ENCODE measurements at regions not wholly inside any gene's neighbourhood (a gene's known extent, or its start where the extent isn't known, plus 50 kb on each side); places are given as distances from the start of the nearest gene placed in this dataset.
"Not testable (repeated sequence)": the region's sequence is repeated elsewhere in the genome, so short reads cannot be mapped to it uniquely, and the experiment has no call there.

DNA sequence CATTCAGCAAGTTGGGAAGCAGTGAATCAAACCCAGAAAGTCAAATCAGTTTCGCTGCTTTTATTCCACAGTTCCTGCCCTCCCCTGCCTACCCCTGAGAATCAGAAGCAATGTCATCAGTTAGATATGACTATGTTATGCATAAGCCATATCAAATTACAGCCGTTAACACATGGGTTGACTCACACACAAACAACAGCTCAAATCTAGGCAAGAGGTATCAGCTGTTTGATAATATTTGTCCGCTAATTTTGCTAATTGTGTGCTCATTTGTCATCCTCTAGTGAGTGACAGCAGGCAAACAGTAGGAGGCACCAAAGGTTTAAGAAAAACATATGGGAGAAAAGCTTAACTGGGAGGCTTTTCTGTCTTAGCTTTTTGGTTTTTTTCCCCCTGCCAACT, 327.4 kb upstream of the CCL2 start:
- ATAC-seq (ENCODE audit: poor library complexity) (no peak), DNase-seq (no peak)
- intact Hi-C loops (cut with DNase I), result loop anchor here (2.0 kb wide), 1 partner anchor 219 kb away; no protein-coding TSS in a partner anchor

GRCh38 chr17:33929181-33929724, 325.8 kb upstream of the CCL2 start:
- DNase-seq, result no peak
- intact Hi-C loops (cut with DNase I), result no loop called here
- ATAC-seq (ENCODE audit: poor library complexity), result no peak

GRCh38 chr17:33931148-33931814, 323.8 kb upstream of the CCL2 start:
- ATAC-seq (ENCODE audit: poor library complexity), result peak; percentile 58
- intact Hi-C loops (cut with DNase I); DNase-seq: not testable (repeated sequence)

- ATAC-seq (ENCODE audit: poor library complexity) (no peak), DNase-seq (no peak)
- intact Hi-C loops (cut with DNase I), result no loop called here
These were observed 322.1 kb upstream of the CCL2 start for GRCh38 chr17:33932996-33933395.

GRCh38 chr17:33933576-33933975, 321.5 kb upstream of the CCL2 start:
- intact Hi-C loops (cut with DNase I), result no loop called here
- DNase-seq, result no peak
- ATAC-seq (ENCODE audit: poor library complexity), result no peak

GRCh38 chr17:33934696-33935095, 320.4 kb upstream of the CCL2 start:
- DNase-seq, result no peak
- no peak for ATAC-seq (ENCODE audit: poor library complexity)
- intact Hi-C loops (cut with DNase I), result no loop called here

DNA sequence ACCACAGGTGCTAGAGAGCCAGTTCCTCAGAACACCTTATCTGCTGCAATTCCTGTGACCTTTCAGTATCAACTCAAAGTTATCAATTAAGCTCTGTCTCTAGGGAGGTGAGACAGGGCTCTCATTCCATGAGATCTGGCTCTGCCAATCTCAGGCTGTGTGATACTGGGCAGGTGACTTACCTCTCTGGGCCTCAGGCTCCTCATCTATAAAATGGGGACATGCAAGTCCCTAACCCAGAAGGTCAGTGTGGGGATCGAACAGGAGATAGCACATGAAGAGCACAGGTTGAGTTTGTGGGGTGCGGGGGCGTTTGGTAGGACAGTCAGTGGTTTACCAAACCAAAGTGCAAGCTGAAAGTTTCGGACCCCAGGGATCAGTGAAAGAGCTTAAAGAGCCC, 319.3 kb upstream of the CCL2 start:
- ATAC-seq (ENCODE audit: poor library complexity) (no peak), DNase-seq (no peak)
- intact Hi-C loops (cut with DNase I), result no loop called here

DNA sequence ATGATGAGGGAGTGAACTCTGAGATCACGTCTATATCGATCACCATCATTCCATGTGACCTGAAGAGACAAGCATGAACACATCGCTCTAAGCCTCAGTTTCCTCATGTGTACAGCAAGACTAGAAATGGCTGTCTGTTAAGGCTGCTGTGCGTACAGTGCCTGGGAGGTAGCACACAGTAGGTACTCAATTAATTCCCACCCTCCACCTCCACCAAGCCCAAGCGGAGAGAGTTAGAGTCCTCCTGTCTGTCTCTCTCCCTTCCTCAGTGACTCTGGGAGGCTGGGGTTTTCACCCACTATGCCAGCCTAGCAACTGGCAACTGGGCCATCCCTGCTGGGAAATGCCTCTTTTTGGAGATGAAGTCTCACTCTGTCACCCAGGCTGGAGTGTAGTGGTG, 318.3 kb upstream of the CCL2 start:
- no peak for DNase-seq
- ATAC-seq (ENCODE audit: poor library complexity), result no peak

DNA sequence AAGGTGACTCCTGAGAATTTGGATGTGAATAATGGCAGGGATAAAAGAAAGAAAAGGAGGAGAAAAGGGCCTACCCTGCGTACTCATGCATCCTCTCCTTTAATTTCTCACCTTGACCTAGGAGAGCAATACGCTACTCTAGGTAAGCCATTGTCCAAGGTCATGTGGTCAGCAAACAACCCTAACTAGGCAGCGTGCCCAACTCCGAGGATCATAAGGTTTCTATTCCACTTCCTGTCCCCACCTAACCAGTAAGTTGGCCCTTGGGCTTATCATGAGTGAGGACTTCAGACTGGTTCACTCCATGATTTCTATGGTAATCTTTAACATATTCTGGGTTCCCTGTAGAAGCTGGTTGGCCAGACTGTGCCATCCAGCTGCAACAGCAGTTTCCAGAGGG, 315.1 kb upstream of the CCL2 start:
- DNase-seq (no peak), ATAC-seq (ENCODE audit: poor library complexity) (no peak)
- intact Hi-C loops (cut with DNase I), result no loop called here

More for the DNA sequence above, 318.3 kb upstream of the CCL2 start:
- intact Hi-C loops (cut with DNase I), result no loop called here

- DNase-seq (peak; percentile 66), ATAC-seq (ENCODE audit: poor library complexity) (peak; percentile 89)
- intact Hi-C loops (cut with DNase I), result no loop called here
These were observed 314.2 kb upstream of the CCL2 start for GRCh38 chr17:33940769-33941370.

DNA sequence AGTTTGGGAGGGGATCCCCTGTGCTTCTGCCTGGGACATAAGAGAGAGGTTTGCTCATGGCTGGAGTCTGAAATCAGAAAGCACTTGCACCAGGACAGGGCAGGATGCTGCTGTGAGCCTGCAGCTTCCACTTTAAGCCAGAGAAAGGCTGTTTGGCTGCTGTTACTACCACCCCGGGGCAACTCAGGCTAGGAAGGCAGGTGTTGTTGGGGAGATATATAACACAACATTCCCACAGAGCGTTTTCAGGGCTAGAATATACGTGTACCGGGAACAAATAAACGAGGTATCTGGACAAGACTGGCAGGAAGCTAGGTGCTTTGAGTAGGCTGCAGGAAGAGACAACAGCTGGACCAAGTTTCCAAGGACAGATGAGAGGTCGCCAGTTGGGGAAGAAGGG, 313.3 kb upstream of the CCL2 start:
- intact Hi-C loops (cut with DNase I), result no loop called here
- ATAC-seq (ENCODE audit: poor library complexity), result no peak
- DNase-seq, result no peak

DNA sequence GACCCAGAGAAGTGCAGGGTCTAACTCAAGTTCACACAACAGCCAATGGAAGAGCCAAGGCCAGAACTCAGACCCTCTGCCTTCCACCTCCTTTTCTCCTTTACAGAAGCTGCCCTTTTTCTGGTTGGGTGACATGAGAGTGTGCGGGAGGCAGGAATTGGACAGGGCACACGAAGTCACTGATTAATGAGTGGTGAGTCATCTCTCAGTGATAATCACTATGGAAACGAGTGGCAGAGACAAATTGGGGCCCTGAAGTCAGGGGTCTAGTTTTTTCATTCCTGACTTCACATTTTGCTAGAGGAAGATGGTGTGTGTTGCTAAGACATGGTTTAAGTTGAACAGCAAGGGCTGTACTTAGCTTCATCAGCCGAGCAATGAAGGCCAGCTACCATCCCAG, 312.7 kb upstream of the CCL2 start:
- ATAC-seq (ENCODE audit: poor library complexity) (no peak), DNase-seq (no peak)
- intact Hi-C loops (cut with DNase I), result no loop called here

GRCh38 chr17:33944412-33944811, 310.7 kb upstream of the CCL2 start:
- DNase-seq (no peak), ATAC-seq (ENCODE audit: poor library complexity) (no peak)
- intact Hi-C loops (cut with DNase I), result no loop called here

DNA sequence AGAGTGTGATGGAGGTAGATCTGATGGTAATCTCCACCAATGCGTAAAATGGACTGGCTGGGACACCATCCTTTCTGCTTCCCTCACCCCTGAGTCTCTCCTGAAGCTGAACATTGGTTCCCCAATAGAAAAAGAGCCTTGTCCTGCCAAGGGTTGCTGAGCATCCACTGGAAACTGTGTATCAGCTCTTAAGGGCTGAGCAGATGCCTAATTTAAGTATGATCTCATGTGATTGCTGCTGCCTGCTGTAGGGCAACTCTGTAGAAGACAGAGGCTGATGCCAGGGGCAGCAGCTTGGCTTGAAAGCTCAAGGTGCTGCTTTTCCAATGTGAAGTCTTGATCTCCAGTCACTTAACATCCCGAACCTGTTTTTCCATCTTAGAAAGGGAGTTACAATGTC, 310.3 kb upstream of the CCL2 start:
- DNase-seq, result no peak
- intact Hi-C loops (cut with DNase I), result no loop called here
- ATAC-seq (ENCODE audit: poor library complexity), result no peak

DNA sequence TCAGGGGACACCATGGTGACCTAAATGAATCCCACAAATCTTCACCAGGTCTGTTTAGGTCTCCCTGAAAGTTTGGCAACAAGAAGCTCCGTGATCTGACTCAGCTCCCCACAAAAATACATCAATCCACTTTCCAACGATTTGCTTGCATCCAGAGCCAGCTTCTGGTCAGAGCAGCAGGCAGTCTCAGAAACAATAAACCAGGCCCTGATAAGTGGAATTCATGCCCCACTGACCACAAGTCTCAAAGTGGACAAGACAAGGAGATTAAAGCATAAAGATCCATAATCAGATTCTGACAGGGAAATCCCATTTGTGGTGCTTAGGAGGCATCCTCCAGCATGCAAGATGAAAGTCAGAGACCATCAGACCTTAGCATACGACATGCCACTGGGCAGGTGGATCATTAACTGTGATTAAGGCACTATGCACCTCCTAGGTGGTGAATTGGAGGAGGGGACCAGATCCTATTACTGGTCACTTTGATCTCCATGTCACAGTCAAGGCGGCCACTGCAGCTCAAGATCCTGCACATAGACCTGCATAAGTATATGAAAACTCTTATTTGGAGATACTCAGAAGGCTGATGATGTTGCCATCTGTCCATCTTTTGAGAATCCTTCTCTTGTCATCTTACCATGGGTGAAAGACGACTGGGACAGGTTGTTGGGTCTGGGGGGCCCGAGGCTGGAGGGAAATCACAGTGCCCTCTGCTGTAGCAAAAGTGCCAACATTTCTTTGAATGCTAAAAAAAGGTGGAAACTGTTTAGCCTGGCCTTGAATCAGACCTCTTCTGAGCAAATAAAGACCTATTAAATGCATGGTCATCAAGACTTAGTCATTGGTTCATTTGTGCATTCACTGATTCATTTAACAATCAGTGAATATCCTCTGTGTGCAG, 309.2 kb upstream of the CCL2 start:
- DNase-seq (no peak), ATAC-seq (ENCODE audit: poor library complexity) (no peak)
- intact Hi-C loops (cut with DNase I), result no loop called here

DNA sequence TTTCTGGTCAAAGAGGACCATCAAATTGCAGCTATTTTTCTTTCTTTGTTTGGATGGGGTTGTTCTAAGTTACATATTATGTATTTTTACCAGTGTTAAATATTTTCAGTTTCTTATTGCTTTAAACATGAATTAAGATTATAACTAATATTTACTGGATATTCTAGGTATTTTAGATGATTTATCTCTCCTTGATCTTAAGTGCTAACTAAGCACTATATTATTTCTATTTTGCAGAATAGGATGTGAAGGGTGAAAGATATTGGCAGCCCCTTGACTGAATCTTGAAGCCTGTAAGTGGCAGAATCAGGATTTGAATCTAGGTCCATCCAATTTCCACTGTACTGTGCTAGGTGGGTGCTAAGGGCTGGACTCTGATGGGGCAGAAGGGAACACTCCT, 307.3 kb upstream of the CCL2 start:
- DNase-seq (no peak), ATAC-seq (ENCODE audit: poor library complexity) (no peak)

GRCh38 chr17:33948309-33948708, 306.8 kb upstream of the CCL2 start:
- ATAC-seq (ENCODE audit: poor library complexity) (no peak), DNase-seq (no peak)
- intact Hi-C loops (cut with DNase I), result no loop called here

More for the DNA sequence above, 307.3 kb upstream of the CCL2 start:
- intact Hi-C loops (cut with DNase I), result no loop called here

GRCh38 chr17:33949100-33949499, 306.0 kb upstream of the CCL2 start:
- DNase-seq, result no peak
- intact Hi-C loops (cut with DNase I), result no loop called here
- ATAC-seq (ENCODE audit: poor library complexity), result no peak

DNA sequence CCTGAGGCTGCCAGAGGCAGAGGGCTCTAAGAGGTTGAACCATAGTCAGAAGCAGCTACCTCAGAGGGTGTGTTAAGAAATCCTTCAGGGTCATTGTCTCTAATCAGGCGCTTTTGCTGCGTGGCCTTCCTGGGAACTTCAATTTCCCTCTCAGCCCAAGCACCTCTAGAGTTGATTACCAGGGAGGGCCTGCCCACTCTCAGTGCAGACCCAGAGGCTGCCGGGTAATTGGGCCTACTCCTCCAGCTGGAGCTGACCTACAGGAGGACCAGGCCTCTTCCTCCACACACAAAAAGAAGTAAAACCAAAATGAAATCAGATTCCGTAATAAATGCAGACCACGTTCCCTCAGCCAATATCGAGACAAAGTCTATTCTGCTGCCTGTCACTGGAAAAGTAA, 305.0 kb upstream of the CCL2 start:
- no peak for ATAC-seq (ENCODE audit: poor library complexity)
- intact Hi-C loops (cut with DNase I), result no loop called here
- no peak for DNase-seq

DNA sequence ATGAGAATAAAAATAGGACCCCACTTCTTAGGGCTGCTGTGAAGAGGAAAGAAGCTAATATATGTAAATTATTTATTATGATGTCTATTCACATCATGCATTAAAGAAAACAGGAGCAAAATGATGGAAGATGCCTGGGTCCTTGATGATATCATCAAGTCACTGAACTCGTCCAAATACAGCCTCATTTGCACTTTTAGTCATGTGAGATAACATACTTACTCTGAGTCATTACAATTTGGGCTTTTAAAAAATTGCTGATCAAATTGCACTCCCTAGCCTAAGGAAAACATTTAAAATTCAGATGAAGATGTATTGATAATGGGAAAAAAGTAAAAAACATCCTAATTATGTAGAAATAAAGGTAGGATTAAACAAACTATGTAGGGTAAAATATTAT, 302.7 kb upstream of the CCL2 start:
- ATAC-seq (ENCODE audit: poor library complexity) (no peak), DNase-seq (no peak)
- intact Hi-C loops (cut with DNase I), result no loop called here

All from Right ventricle myocardium superior (tissue), 1 donor.